ENCODE measurements at regions not wholly inside any gene's neighbourhood (a gene's known extent, or its start where the extent isn't known, plus 50 kb on each side); places are given as distances from the start of the nearest gene placed in this dataset.

DNA sequence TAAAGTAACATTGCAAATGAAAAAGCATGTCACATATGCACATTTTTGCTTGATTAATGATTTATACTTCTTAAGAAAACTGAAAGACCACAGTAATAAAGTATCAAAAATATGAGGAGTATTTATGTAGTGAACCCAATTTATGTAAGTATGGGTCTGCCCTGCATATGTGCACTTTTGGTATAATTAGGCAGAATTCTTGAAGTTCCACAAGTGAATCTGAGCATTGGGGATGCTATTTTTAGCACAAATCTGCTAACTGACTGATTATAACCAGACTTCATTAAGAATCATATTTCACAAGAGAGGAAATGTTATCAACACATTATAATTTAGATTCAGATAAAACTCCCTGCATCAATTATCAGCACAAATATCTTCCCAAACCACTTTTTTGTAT is 407.1 kb upstream of the LRRC4C start:
- TF ChIP-seq TAF1 (IDR thresholded peaks at IDR 0.05; ENCODE audit: low read depth, low read length): no peak
- TF ChIP-seq POLR2A (IDR thresholded peaks at IDR 0.05; ENCODE audit: low read depth, low read length): no peak
- no peak for TF ChIP-seq SPI1 (IDR thresholded peaks at IDR 0.05; ENCODE audit: low read depth, low read length)
- no peak for TF ChIP-seq POLR2AphosphoS5 (IDR thresholded peaks at IDR 0.05; ENCODE audit: low read depth, low read length)
- TF ChIP-seq POU2F2 (IDR thresholded peaks at IDR 0.05; ENCODE audit: low read depth, low read length): no peak

Measured in GM12891 (cell line).